ENCODE measurements at regions not wholly inside any gene's neighbourhood (a gene's known extent, or its start where the extent isn't known, plus 50 kb on each side); places are given as distances from the start of the nearest gene placed in this dataset.
"Not testable (repeated sequence)": the region's sequence is repeated elsewhere in the genome, so short reads cannot be mapped to it uniquely, and the experiment has no call there.

DNA sequence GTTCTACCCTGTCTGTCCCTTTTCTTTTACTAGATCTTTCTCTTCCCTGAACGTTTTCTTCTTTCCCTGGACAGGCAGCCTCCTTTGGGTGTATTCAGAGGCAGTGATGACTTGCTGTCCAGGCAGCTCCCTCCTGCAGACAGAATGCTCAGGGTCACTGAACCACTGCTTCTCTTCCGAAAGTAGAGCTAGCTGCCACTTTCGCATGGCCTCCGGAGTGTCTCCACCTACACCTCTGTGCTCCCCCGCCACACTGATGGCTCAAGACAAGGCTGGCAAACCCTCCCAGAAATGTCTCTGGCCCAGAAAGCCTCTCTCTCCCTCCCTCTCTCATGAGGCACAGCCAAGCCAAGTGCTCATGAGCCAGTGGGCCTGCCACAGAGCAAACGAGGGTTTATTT is 207.8 kb downstream of the CDRT15L2 start:
- Histone ChIP-seq H3K36me3 (ENCODE audit: low read depth) (no peaks in the 10 kb centered on the region), H3K27ac (ENCODE audit: poor library complexity, severe bottlenecking) (no peak overlapping the region), H3K4me3 (ENCODE audit: severe bottlenecking) (no peak overlapping the region), H3K27me3 (ENCODE audit: insufficient read depth, poor library complexity, severe bottlenecking) (no peaks in the 10 kb centered on the region), H3K9me3 (ENCODE audit: severe bottlenecking) (no peaks in the 10 kb centered on the region), H3K4me1 (ENCODE audit: insufficient read depth, poor library complexity, severe bottlenecking) (no peaks in the 10 kb centered on the region)
- no peak for ATAC-seq (ENCODE audit: low read depth)
- no peak for DNase-seq (ENCODE audit: low spot score)
- TF ChIP-seq, protein P1, sequence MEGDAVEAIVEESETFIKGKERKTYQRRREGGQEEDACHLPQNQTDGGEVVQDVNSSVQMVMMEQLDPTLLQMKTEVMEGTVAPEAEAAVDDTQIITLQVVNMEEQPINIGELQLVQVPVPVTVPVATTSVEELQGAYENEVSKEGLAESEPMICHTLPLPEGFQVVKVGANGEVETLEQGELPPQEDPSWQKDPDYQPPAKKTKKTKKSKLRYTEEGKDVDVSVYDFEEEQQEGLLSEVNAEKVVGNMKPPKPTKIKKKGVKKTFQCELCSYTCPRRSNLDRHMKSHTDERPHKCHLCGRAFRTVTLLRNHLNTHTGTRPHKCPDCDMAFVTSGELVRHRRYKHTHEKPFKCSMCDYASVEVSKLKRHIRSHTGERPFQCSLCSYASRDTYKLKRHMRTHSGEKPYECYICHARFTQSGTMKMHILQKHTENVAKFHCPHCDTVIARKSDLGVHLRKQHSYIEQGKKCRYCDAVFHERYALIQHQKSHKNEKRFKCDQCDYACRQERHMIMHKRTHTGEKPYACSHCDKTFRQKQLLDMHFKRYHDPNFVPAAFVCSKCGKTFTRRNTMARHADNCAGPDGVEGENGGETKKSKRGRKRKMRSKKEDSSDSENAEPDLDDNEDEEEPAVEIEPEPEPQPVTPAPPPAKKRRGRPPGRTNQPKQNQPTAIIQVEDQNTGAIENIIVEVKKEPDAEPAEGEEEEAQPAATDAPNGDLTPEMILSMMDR (IDR thresholded peaks at IDR 0.05; ENCODE audit: poor library complexity, severe bottlenecking), result no peak

- no peaks in the 10 kb centered on the region for H3K27me3 ChIP-seq (ENCODE audit: insufficient read depth, poor library complexity, severe bottlenecking)
- TF ChIP-seq, protein P1 (IDR thresholded peaks at IDR 0.05; ENCODE audit: poor library complexity, severe bottlenecking), result no peak
These were observed 212.1 kb downstream of the CDRT15L2 start for GRCh38 chr17:20791626-20792025.

GRCh38 chr17:20794532-20794931 is 215.0 kb downstream of the CDRT15L2 start:
- H3K4me1 ChIP-seq (ENCODE audit: insufficient read depth, poor library complexity, severe bottlenecking); H3K27me3 ChIP-seq (ENCODE audit: insufficient read depth, poor library complexity, severe bottlenecking); H3K36me3 ChIP-seq (ENCODE audit: low read depth); DNase-seq (ENCODE audit: low spot score); H3K9me3 ChIP-seq (ENCODE audit: severe bottlenecking); ATAC-seq (ENCODE audit: low read depth); H3K27ac ChIP-seq (ENCODE audit: poor library complexity, severe bottlenecking); H3K4me3 ChIP-seq (ENCODE audit: severe bottlenecking): not testable (repeated sequence)

More at GRCh38 chr17:20791626-20792025, 212.1 kb downstream of the CDRT15L2 start:
- Histone ChIP-seq H3K36me3 (ENCODE audit: low read depth) (no peaks in the 10 kb centered on the region), H3K4me1 (ENCODE audit: insufficient read depth, poor library complexity, severe bottlenecking) (no peaks in the 10 kb centered on the region), H3K27ac (ENCODE audit: poor library complexity, severe bottlenecking) (no peak overlapping the region), H3K4me3 (ENCODE audit: severe bottlenecking) (no peak overlapping the region), H3K9me3 (ENCODE audit: severe bottlenecking) (no peaks in the 10 kb centered on the region)
- ATAC-seq (ENCODE audit: low read depth) (no peak), DNase-seq (ENCODE audit: low spot score) (no peak)

DNA sequence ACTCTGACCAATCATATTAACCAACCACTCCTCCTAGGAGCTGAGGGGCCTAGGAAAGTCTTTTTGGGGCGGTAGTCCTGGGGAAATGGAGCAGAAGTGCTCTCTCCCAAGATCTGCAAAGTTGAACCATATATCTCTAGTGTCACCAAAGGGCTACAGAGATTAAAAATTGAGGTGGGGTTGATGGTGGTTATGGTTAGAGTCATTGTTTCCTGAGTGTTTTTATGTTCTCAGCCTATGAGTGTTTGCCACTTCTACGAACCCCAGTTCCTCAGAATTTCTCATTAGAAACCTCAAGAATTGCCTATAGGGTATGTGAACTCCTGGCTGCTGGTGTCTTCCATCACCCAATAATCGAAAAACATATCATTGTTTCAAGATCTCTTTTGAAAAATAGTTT is 217.8 kb downstream of the CDRT15L2 start:
- Histone ChIP-seq H3K27me3 (ENCODE audit: insufficient read depth, poor library complexity, severe bottlenecking) (no peaks in the 10 kb centered on the region), H3K4me1 (ENCODE audit: insufficient read depth, poor library complexity, severe bottlenecking) (no peaks in the 10 kb centered on the region), H3K9me3 (ENCODE audit: severe bottlenecking) (no peaks in the 10 kb centered on the region), H3K36me3 (ENCODE audit: low read depth) (no peaks in the 10 kb centered on the region), H3K4me3 (ENCODE audit: severe bottlenecking) (no peak overlapping the region), H3K27ac (ENCODE audit: poor library complexity, severe bottlenecking) (no peak overlapping the region)
- TF ChIP-seq, protein P1 (IDR thresholded peaks at IDR 0.05; ENCODE audit: poor library complexity, severe bottlenecking), result no peak
- no peak for ATAC-seq (ENCODE audit: low read depth)
- no peak for DNase-seq (ENCODE audit: low spot score)

- Histone ChIP-seq H3K4me1 (ENCODE audit: insufficient read depth, poor library complexity, severe bottlenecking) (no peaks in the 10 kb centered on the region), H3K9me3 (ENCODE audit: severe bottlenecking) (no peaks in the 10 kb centered on the region), H3K27me3 (ENCODE audit: insufficient read depth, poor library complexity, severe bottlenecking) (no peaks in the 10 kb centered on the region), H3K36me3 (ENCODE audit: low read depth) (no peaks in the 10 kb centered on the region), H3K27ac (ENCODE audit: poor library complexity, severe bottlenecking) (no peak overlapping the region), H3K4me3 (ENCODE audit: severe bottlenecking) (no peak overlapping the region)
- DNase-seq (ENCODE audit: low spot score) (no peak), ATAC-seq (ENCODE audit: low read depth) (no peak)
- TF ChIP-seq, protein P1 (IDR thresholded peaks at IDR 0.05; ENCODE audit: poor library complexity, severe bottlenecking), result no peak
These were observed 220.6 kb downstream of the CDRT15L2 start for GRCh38 chr17:20800146-20800545.
